Keratinocyte (primary cell): ENCODE measurements at regions not wholly inside any gene's neighbourhood (a gene's known extent, or its start where the extent isn't known, plus 50 kb on each side); places are given as distances from the start of the nearest gene placed in this dataset.

Source experiments
- CTCF ChIP-seq, 3 experiments: IDR thresholded peaks in 1 of 3; conservative IDR thresholded peaks in 1 of 3; optimal IDR thresholded peaks in 1 of 3; 2 replicates in 2 of 3; 3 replicates in 1 of 3; pipeline versions ENCODE3 to v1.5.1; 2011; ENCODE audit warnings: low read length in 3 of 3, mild to moderate bottlenecking in 3 of 3, moderate library complexity in 2 of 3, control low read depth in 1 of 3, inconsistent platforms in 1 of 3; ENCODE audit not compliant: insufficient read depth in 2 of 3; ENCODE audit errors: extremely low read depth in 1 of 3
- EZH2 ChIP-seq: IDR thresholded peaks from one replicate; pipeline ENCODE4 v1.6.1; 2012; ENCODE audit warnings: inconsistent platforms, mild to moderate bottlenecking, low read length, moderate library complexity

GRCh38 chr5:89072842-89073672 lies 190.1 kb upstream of the MEF2C start:
- TF ChIP-seq CTCF (optimal IDR thresholded peaks at IDR 0.05 in 1 of 3, IDR thresholded peaks at IDR 0.05 in 1 of 3, conservative IDR thresholded peaks at IDR 0.05 in 1 of 3; ENCODE audit: extremely low read depth in 1 of 3, insufficient read depth in 2 of 3, low read length in 3 of 3) (no peak), EZH2 (no peak)
